ENCODE measurements at regions not wholly inside any gene's neighbourhood (a gene's known extent, or its start where the extent isn't known, plus 50 kb on each side); places are given as distances from the start of the nearest gene placed in this dataset.

DNA sequence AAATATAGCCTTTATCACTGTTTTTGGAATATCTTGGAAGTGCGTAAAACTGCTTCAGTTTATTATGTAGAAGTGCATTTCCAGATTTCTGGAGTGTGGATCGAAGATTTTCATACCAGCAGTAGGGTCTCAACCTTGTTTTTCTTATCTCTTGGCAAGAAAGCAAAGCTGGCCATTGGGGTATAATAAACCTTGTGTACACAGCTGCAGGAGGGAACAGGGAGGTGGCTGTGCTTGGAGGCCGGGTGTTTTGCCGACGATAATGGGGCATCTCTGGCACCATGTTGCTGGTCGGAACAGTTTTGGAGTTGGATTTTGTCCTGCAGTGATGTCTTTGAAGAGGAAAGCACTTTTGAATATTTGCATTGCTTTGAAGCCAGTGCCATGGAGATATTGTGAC lies 308.8 kb upstream of the DMRT1 start (continued):
- TF ChIP-seq TBP (IDR thresholded peaks at IDR 0.05; ENCODE audit: low read depth, low read length) (no peak), SIN3A (conservative IDR thresholded peaks at IDR 0.05 in 1 of 2, IDR thresholded peaks at IDR 0.05 in 1 of 2; ENCODE audit: low read depth in 1 of 2, low read length in 2 of 2) (no peak), EP300 (IDR thresholded peaks at IDR 0.05; ENCODE audit: borderline replicate concordance in 1 of 2, low read depth in 2 of 2, low read length in 2 of 2) (no peak), JUND (IDR thresholded peaks at IDR 0.05; ENCODE audit: low read length) (no peak), JUN (IDR thresholded peaks at IDR 0.05; ENCODE audit: low read depth, low read length) (no peak), CREB1 (IDR thresholded peaks at IDR 0.05) (no peak), SIRT6 (IDR thresholded peaks at IDR 0.05; ENCODE audit: low read length) (no peak), BACH1 (IDR thresholded peaks at IDR 0.05; ENCODE audit: low read length) (no peak)
- TF ChIP-seq, protein P1, sequence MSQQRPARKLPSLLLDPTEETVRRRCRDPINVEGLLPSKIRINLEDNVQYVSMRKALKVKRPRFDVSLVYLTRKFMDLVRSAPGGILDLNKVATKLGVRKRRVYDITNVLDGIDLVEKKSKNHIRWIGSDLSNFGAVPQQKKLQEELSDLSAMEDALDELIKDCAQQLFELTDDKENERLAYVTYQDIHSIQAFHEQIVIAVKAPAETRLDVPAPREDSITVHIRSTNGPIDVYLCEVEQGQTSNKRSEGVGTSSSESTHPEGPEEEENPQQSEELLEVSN (IDR thresholded peaks at IDR 0.05), result no peak

Data from H1 (cell line).